IMR-90 (cell line): ENCODE measurements at regions not wholly inside any gene's neighbourhood (a gene's known extent, or its start where the extent isn't known, plus 50 kb on each side); places are given as distances from the start of the nearest gene placed in this dataset.

Experiments
- ATAC-seq: fragments of 200-7000 bp; cut with Tn5 transposase; 2 replicates; pipeline ENCODE4 v1.9.1; 2020; ENCODE audit warnings: low read depth, mild to moderate bottlenecking, moderate library complexity
- BruUV-seq: library from RNA; stranded (reverse); fragments of 400-500 nt; replicated peaks from 2 replicates; lab custom pipeline; 2021; lab: Mats Ljungman, UMichigan
- CTCF ChIA-PET: fragments of 300-600 bp; formaldehyde crosslinking; extraction: SDS; loops from one replicate; lab custom pipeline; 2021; ENCODE audit warnings: antibody characterized with exemption; lab: Yijun Ruan, JAX
- POLR2A ChIA-PET: fragments of 300-600 bp; sonication (Branson Sonifier 250); formaldehyde crosslinking; loops from one replicate; lab custom pipeline; 2022; ENCODE audit warnings: antibody characterized with exemption; ENCODE audit not compliant: unreplicated experiment; lab: Charles Lee
- DNase-seq: peaks from one replicate; pipeline ENCODE4 v3.0.0; 2013
- H2AFZ ChIP-seq: replicated peaks from 2 replicates; pipeline ENCODE3; 2013; ENCODE audit warnings: low read length, mild to moderate bottlenecking; ENCODE audit not compliant: poor library complexity
- H2AK5ac ChIP-seq: 2 replicates; pipeline ENCODE4 v1.6.1; 2013; ENCODE audit warnings: low read depth, low read length, inconsistent platforms
- H2AK9ac ChIP-seq: replicated peaks from 2 replicates; pipeline ENCODE3; 2013; ENCODE audit warnings: mild to moderate bottlenecking, low read depth, low read length, moderate library complexity; ENCODE audit not compliant: poor library complexity
- H2BK120ac ChIP-seq: 2 replicates; pipeline ENCODE4 v1.6.1; 2013; ENCODE audit warnings: low read depth, low read length, inconsistent platforms
- H2BK15ac ChIP-seq: 3 replicates; pipeline ENCODE4 v1.6.1; 2013; ENCODE audit warnings: low read depth, low read length, inconsistent platforms
- H2BK20ac ChIP-seq: 2 replicates; pipeline ENCODE4 v1.6.1; 2013; ENCODE audit warnings: low read depth, mild to moderate bottlenecking, inconsistent platforms, low read length, moderate library complexity
- H2BK5ac ChIP-seq: 2 replicates; pipeline ENCODE4 v1.6.1; 2013; ENCODE audit warnings: mild to moderate bottlenecking, low read depth, low read length, inconsistent platforms; ENCODE audit not compliant: poor library complexity, severe bottlenecking
- H3K14ac ChIP-seq: replicated peaks from 2 replicates; pipeline ENCODE4 v1.6.1; 2013; ENCODE audit warnings: low read depth, low read length, inconsistent platforms
- H3K18ac ChIP-seq: 2 replicates; pipeline ENCODE4 v1.6.1; 2013; ENCODE audit warnings: low read depth, low read length, control low read depth
- H3K23ac ChIP-seq: 2 replicates; pipeline ENCODE4 v1.6.1; 2013; ENCODE audit warnings: low read depth, low read length, inconsistent platforms
- H3K27ac ChIP-seq: 2 replicates; pipeline ENCODE4 v1.5.1; 2013; ENCODE audit warnings: mild to moderate bottlenecking, control low read depth, low read length; ENCODE audit not compliant: insufficient read depth
- H3K27me3 ChIP-seq: 2 replicates; pipeline ENCODE4 v1.6.1; 2013; ENCODE audit warnings: low read length; ENCODE audit not compliant: control insufficient read depth, insufficient read depth
- H3K36me3 ChIP-seq: 2 replicates; pipeline ENCODE4 v1.6.1; 2013; ENCODE audit warnings: low read length, mixed read lengths; ENCODE audit not compliant: control insufficient read depth, insufficient read depth
- H3K4ac ChIP-seq: 2 replicates; pipeline ENCODE4 v1.6.1; 2013; ENCODE audit warnings: low read depth, low read length, inconsistent platforms
- H3K4me1 ChIP-seq: 2 replicates; pipeline ENCODE4 v1.6.1; 2013; ENCODE audit warnings: low read length, mixed read lengths; ENCODE audit not compliant: control insufficient read depth, insufficient read depth
- H3K4me2 ChIP-seq: 2 replicates; pipeline ENCODE4 v1.6.1; 2013; ENCODE audit warnings: low read depth, mild to moderate bottlenecking, control low read depth, low read length, moderate library complexity
- H3K4me3 ChIP-seq: 2 replicates; pipeline ENCODE4 v1.5.1; 2013; ENCODE audit warnings: low read depth, mild to moderate bottlenecking, control low read depth, low read length, moderate library complexity; ENCODE audit not compliant: insufficient read depth
- H3K56ac ChIP-seq: 2 replicates; pipeline ENCODE4 v1.6.1; 2013; ENCODE audit warnings: low read length, inconsistent platforms; ENCODE audit not compliant: insufficient read depth; ENCODE audit errors: extremely low read depth
- H3K79me1 ChIP-seq, 2 experiments: 2 replicates each; pipeline ENCODE4 v1.6.1; 2013; ENCODE audit warnings: low read length in 2 of 2, inconsistent platforms in 1 of 2, low read depth in 1 of 2
- H3K9ac ChIP-seq: 2 replicates; pipeline ENCODE4 v1.6.1; 2013; ENCODE audit warnings: low read depth, low read length, control low read depth
- H3K9me1 ChIP-seq: 2 replicates; pipeline ENCODE4 v1.6.1; 2013; ENCODE audit warnings: low read length, inconsistent platforms; ENCODE audit not compliant: insufficient read depth
- H3K9me3 ChIP-seq: 2 replicates; pipeline ENCODE4 v1.6.1; 2013; ENCODE audit warnings: low read length; ENCODE audit not compliant: control insufficient read depth, insufficient read depth
- H4K20me1 ChIP-seq: 2 replicates; pipeline ENCODE4 v1.6.1; 2013; ENCODE audit warnings: low read length, inconsistent platforms; ENCODE audit not compliant: insufficient read depth
- H4K5ac ChIP-seq: 2 replicates; pipeline ENCODE4 v1.6.1; 2013; ENCODE audit warnings: mild to moderate bottlenecking, low read depth, low read length, control low read depth
- H4K8ac ChIP-seq, 2 experiments: 2 replicates each; pipeline ENCODE4 v1.6.1; 2013; ENCODE audit warnings: low read depth in 2 of 2, low read length in 2 of 2, control low read depth in 1 of 2, inconsistent platforms in 1 of 2
- H4K91ac ChIP-seq: 2 replicates; pipeline ENCODE4 v1.6.1; 2013; ENCODE audit warnings: low read depth, low read length, inconsistent platforms; ENCODE audit not compliant: insufficient read depth
- BHLHE40 ChIP-seq: fragments of 150-350 bp; IDR thresholded peaks from 2 replicates; pipeline ENCODE4 v1.6.1; 2016; ENCODE audit warnings: mild to moderate bottlenecking, low read depth, low read length
- CEBPB ChIP-seq: IDR thresholded peaks from 2 replicates; pipeline ENCODE4 v1.6.1; 2012; ENCODE audit warnings: low read depth, low read length, improper control_type of control experiment
- CHD1 ChIP-seq: IDR thresholded peaks from 2 replicates; pipeline ENCODE4 v1.6.1; 2012; ENCODE audit warnings: low read depth, low read length, improper control_type of control experiment
- CTCF ChIP-seq: conservative IDR thresholded peaks from 2 replicates; pipeline ENCODE4 v1.5.1; 2012; ENCODE audit warnings: mild to moderate bottlenecking, low read depth, low read length, improper control_type of control experiment
- ELK1 ChIP-seq: fragments of 150-350 bp; IDR thresholded peaks from 2 replicates; pipeline ENCODE4 v1.6.1; 2016; ENCODE audit warnings: low read depth, mild to moderate bottlenecking, low read length, moderate library complexity, borderline replicate concordance
- FOS ChIP-seq: fragments of 150-350 bp; IDR thresholded peaks from 2 replicates; pipeline ENCODE4 v1.6.1; 2016; ENCODE audit warnings: low read depth, low read length
- MAFK ChIP-seq: IDR thresholded peaks from 2 replicates; pipeline ENCODE4 v1.6.1; 2012; ENCODE audit warnings: low read depth, low read length, improper control_type of control experiment
- MAZ ChIP-seq: IDR thresholded peaks from 2 replicates; pipeline ENCODE4 v1.6.1; 2012; ENCODE audit warnings: low read depth, mild to moderate bottlenecking, low read length, improper control_type of control experiment, moderate library complexity, borderline replicate concordance
- MXI1 ChIP-seq: IDR thresholded peaks from 2 replicates; pipeline ENCODE4 v1.6.1; 2012; ENCODE audit warnings: low read depth, mild to moderate bottlenecking, low read length, moderate library complexity, borderline replicate concordance
- NFE2L2 ChIP-seq: fragments of 150-350 bp; IDR thresholded peaks from 2 replicates; pipeline ENCODE4 v1.6.1; 2016; ENCODE audit warnings: low read depth, mild to moderate bottlenecking, low read length
- POLR2A ChIP-seq: IDR thresholded peaks from 2 replicates; pipeline ENCODE4 v1.6.1; 2012; ENCODE audit warnings: mild to moderate bottlenecking, low read depth, low read length
- RAD21 ChIP-seq: IDR thresholded peaks from 2 replicates; pipeline ENCODE4 v1.6.1; 2012; ENCODE audit warnings: low read length, improper control_type of control experiment
- RCOR1 ChIP-seq: IDR thresholded peaks from 2 replicates; pipeline ENCODE4 v1.6.1; 2012; ENCODE audit warnings: mild to moderate bottlenecking, low read length, improper control_type of control experiment; ENCODE audit not compliant: insufficient replicate concordance
- RFX5 ChIP-seq: IDR thresholded peaks from 2 replicates; pipeline ENCODE4 v1.8.0; 2012; ENCODE audit warnings: low read depth, mild to moderate bottlenecking, low read length, moderate library complexity
- SMC3 ChIP-seq: fragments of 150-350 bp; IDR thresholded peaks from 2 replicates; pipeline ENCODE4 v1.6.1; 2016; ENCODE audit warnings: low read depth, mild to moderate bottlenecking, antibody characterized with exemption, low read length, moderate library complexity
- USF2 ChIP-seq: fragments of 150-350 bp; IDR thresholded peaks from 2 replicates; pipeline ENCODE4 v1.6.1; 2017; ENCODE audit warnings: mild to moderate bottlenecking, antibody characterized with exemption, low read length, low read depth
- WGBS, 2 experiments: methylation state at CpG; one replicate each; pipeline versions ENCODE4 v1.1.5 to v1.1.7; 2013; ENCODE audit warnings: missing lambda C conversion rate in 2 of 2; ENCODE audit not compliant: insufficient read length in 1 of 2; ENCODE audit errors: extremely low coverage in 2 of 2; 5-methylcytosine and 5-hydroxymethylcytosine counted together
- dilution Hi-C: fragments of 300-500 bp; cut with HindIII; formaldehyde crosslinking; loops from one replicate; pipeline ENCODE4 v1.14.3; 2018; ENCODE audit warnings: low sequenced_read_pairs; ENCODE audit not compliant: unreplicated experiment
- in situ Hi-C: fragments of 300-500 bp; cut with MboI; formaldehyde crosslinking; loops from 3 replicates; pipeline ENCODE4 v1.14.3; 2019; ENCODE audit warnings: low sequenced_read_pairs, inconsistent platforms, mixed read lengths
- intact Hi-C: fragments of 100-400 bp; cut with micrococcal nuclease; formaldehyde crosslinking; loops from 2 replicates; pipeline ENCODE4 v1.10.0; 2022

GRCh38 chr13:69391756-69392155 is 715.9 kb upstream of the ATXN8OS start:
- intact Hi-C loops (no loop called here), in situ Hi-C loops (no loop called here), dilution Hi-C loops (no loop called here)
- Histone ChIP-seq H2AK5ac (no peak overlapping the region), H3K4me2 (no peak overlapping the region), H4K8ac (no peak overlapping the region), H3K79me1 (no peaks in the 10 kb centered on the region), H3K27me3 (no peaks in the 10 kb centered on the region), H4K20me1 (no peaks in the 10 kb centered on the region), H3K18ac (no peak overlapping the region), H3K56ac (no peak overlapping the region), H3K23ac (no peak overlapping the region), H3K36me3 (no peaks in the 10 kb centered on the region), H2BK15ac (no peak overlapping the region), H3K27ac (no peak overlapping the region), H3K4ac (no peak overlapping the region), H3K4me1 (no peaks in the 10 kb centered on the region), H3K9ac (no peak overlapping the region), H4K91ac (no peak overlapping the region), H3K4me3 (no peak overlapping the region), H3K14ac (no peak overlapping the region), H2BK20ac (no peak overlapping the region), H2AFZ (no peak overlapping the region), H2BK5ac (no peak overlapping the region), H2BK120ac (no peak overlapping the region), H3K9me3 (peaks cover 6% of the 10 kb centered on the region), H4K5ac (no peak overlapping the region), H3K9me1 (no peaks in the 10 kb centered on the region), H2AK9ac (no peak overlapping the region)
- no peak for ATAC-seq
- ChIA-PET POLR2A (no interaction called here), CTCF (no interaction called here)
- TF ChIP-seq NFE2L2 (no peak), CEBPB (no peak), SMC3 (no peak), BHLHE40 (no peak), RFX5 (no peak), MXI1 (no peak), CHD1 (no peak), FOS (no peak), MAZ (no peak), RAD21 (no peak), CTCF (no peak), POLR2A (no peak), ELK1 (no peak), RCOR1 (no peak), MAFK (no peak), USF2 (no peak)
- no TSS peak for BruUV-seq
- WGBS, 2 experiments, result no CpG with 5 or more reads among the region's 2 CpGs
- DNase-seq, result no peak
